GM19463 (cell line): ENCODE measurements at regions not wholly inside any gene's neighbourhood (a gene's known extent, or its start where the extent isn't known, plus 50 kb on each side); places are given as distances from the start of the nearest gene placed in this dataset.
"Not testable (repeated sequence)": the region's sequence is repeated elsewhere in the genome, so short reads cannot be mapped to it uniquely, and the experiment has no call there.

Experiments
- ATAC-seq: cut with Tn5 transposase; IDR thresholded peaks from one replicate; pipeline ENCODE4 v1.9.1; 2021; ENCODE audit warnings: mild to moderate bottlenecking, moderate library complexity; ENCODE audit not compliant: unreplicated experiment

DNA sequence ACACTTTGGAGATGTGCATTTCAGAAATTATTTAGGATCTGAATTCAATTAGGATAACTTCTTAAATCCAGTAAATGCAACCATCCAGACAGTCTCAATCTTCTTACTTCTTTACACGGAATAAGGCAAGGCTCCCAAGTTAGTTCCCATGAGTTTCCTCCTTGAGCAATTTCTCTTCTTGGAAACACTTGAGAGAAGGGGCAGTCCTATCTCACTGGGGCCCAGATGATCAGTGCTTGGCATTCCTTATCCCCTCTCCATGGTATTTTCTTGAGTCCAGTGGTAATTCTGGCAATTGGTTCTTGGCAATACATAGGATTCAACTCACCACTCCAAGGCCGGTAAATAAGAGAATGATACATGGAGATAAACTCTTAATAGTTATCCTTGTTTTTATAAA is 87.1 kb upstream of the PTHLH start:
- ATAC-seq: no peak

DNA sequence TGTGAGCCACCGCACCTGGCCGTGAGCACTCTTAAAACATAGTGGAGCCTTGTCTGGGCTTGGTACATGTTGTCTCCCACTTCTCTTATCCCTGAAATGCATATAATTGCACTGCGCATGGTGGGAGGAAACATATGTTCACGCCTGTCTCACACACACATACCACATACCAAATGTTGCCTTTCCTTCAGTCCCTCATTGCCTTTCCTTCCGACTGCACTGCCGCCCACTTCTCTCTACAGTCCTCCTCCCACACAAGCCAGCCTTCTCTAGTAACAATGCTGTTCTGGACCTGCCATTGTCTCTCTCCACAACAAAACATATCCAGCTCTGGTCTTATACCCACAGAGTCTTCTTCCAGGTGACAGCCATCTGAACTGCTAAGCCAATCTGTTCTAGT is 88.3 kb upstream of the PTHLH start:
- no peak for ATAC-seq

DNA sequence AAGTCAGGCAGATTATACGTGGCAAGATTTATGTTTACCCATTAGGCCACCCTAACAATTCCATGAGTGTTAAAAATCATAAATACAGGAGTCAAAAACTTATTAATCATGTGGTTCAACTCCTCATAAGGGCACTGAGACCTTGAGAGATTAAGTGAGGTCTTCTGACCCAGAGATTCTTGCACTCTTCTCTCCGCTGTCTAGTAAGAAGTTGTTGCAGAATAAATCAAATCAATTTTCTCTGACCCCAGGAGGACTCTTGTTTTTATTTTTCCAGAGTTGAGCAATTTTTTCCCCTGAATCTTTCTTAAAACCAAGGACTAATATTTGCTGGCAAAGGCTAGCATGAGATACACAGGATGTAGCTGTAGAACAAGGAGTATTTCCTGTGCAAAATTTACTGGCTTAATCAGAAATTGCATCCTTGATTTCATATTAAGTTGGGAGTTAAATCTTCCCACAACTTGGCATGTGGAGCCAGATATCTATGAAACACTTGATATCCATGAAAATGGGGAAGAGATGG is 90.9 kb upstream of the PTHLH start:
- no peak for ATAC-seq

DNA sequence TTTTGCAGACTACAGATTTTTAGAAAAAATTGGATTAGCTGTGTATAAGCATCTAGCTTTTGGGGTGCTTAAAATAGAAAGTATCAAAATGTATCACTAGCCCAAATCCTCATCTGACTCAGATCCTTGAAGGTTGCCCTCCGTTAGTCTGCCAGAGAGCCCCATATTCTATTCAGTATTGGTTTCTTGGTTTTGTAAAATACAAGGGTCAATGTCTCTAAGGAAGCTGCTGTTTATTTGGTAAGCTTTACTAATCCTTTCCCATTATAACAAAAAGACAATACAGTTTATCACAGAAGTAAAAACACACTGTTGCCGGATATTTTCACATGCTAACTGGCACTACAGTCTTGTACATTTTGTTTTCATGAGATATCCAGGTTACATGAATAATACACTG is 92.8 kb upstream of the PTHLH start:
- no peak for ATAC-seq

DNA sequence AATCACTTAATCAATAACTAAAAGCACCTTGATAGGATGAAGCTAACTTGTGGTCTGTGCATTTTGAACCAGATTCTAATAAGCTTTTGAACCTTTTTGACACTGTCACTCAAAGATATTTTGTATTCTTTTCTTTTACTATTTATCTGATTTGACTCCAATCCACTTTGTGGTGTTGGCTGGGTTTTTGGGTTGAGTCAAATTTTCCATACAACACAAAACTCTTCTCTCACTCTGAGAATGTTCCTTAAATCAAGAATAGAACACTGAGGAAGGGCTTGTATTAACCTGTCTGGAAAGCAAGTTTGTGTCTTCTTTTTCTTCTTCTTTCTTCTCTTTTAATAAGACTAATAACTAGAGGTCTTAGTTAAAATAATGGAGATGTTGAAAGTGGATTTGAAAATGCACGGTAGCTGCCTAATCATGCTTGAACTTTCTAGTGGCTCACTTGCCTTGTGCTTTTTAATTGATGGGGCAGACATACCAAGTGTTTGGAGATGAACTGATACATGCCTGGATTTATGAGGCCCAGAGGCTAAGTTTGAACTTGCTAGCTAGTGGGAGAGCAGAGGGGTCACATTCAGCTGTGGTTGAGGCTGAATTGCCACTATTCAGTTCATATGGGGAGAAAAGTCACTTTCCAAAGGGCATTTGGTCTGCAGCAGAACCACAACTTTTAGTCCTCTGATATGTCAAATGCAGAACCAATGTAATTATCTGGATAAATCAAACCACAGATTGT is 93.5 kb upstream of the PTHLH start:
- no peak for ATAC-seq

DNA sequence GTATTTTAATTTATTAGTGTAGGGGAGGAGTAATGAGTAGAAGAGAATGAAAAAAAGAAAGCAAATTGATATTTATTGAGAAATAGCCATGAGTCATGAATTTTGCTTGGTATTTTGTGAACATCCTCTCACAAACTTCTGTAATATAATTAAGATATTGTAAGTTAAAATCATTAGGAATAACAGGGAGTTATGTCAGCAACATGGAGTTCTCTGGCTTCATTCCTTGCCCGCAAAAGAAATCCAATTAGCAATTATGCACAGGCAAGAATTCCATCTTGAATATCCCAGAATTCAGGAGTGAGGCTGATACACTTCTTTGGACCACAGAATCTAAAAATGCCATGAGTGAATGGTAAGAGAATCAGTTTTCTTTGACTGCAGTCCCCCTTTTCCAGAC is 94.3 kb upstream of the PTHLH start:
- no peak for ATAC-seq

DNA sequence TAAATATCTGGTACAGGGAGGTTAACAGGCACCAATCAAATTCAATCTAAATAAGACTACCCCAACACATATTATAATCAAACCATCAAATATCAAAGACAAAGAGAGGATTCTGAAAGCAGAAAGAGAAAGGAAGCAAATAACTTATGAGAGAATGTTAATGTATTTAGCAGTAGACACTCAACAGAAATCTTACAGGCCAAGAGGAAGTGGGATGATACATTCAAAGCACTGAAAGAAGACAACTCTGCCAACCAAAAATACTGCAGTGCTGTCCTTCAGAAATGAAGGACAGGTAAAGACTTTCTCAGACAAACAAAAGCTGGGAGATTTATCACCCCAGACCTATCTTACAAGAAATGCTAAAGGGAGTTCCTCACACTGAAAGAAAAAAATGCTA is 95.9 kb upstream of the PTHLH start:
- ATAC-seq: no peak

DNA sequence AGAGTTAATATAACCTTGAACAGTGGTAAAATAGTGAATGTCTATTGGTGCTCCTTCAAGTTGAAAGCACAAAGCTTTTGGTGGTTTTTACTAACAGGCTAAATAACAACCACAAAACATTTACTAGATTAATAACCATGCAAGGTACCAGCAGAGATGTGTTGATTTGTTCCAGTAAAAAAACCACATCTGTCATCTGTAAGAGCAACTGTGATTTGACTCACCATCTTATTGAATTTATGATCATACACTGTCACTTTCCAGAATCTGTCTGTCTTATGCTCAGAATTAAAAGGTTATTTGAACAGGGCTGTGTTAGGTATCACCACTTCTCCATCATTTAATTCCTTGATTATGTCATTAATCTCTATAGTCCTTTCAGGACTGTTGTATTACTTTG is 107.0 kb upstream of the PTHLH start:
- no peak for ATAC-seq

DNA sequence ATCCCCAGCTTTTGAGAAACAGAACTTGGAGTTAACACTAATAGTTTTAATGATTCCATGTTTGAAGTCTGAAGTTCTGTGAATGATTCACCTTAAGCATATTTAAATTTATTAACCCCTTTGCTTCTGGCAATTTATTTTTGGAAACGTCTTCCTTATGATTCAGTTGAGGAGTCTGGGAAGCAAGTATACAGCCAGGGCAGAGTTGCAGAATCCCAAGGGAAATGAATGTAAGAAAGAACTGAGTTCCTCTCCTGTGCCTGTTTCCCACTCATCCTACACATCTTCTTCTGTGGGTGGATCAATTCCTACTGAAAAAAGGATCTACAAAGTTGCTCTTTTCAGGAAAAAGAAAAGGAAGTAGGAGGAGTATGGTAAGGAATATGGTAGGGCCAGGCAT is 108.2 kb upstream of the CCDC91 start:
- ATAC-seq: no peak

DNA sequence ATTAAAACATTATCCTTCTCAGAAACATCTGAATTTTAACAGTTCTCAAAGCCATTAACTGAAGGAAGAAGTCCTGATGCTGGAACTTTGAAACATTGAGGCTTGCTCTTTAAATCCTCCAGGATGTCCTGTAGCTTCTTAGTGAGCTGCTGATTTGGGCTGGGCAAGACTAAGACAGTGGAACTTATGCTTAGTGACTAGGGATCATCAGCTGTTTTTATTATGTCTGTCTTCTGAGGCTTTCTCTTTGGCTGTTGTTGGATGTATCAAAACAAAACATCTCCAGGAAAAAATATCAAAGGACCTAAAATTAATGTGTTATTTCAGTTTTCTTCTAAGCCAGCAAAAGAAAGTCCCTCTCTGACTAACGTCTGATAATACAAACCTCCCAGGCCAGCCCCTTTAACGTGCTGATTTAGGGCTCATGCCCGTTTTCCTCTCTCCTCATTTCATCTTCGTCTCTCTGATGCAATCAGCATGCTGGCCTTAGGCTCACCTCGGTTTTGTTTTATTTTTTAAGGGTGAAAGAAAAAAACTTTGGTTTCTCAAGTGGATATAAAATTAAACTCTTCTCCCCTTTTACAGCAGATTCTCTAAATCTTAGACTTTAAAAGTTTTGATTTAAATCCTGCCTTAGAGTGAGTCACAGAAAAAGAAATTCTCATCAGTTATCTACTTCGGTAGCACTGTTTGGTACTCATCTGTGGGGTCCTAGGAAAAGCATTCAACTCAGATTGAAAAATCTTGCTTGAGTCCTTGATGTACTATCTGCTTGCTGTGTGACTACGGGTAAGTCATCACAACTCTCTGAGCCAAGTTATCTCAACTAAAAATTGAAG is 106.2 kb upstream of the CCDC91 start:
- no peak for ATAC-seq

DNA sequence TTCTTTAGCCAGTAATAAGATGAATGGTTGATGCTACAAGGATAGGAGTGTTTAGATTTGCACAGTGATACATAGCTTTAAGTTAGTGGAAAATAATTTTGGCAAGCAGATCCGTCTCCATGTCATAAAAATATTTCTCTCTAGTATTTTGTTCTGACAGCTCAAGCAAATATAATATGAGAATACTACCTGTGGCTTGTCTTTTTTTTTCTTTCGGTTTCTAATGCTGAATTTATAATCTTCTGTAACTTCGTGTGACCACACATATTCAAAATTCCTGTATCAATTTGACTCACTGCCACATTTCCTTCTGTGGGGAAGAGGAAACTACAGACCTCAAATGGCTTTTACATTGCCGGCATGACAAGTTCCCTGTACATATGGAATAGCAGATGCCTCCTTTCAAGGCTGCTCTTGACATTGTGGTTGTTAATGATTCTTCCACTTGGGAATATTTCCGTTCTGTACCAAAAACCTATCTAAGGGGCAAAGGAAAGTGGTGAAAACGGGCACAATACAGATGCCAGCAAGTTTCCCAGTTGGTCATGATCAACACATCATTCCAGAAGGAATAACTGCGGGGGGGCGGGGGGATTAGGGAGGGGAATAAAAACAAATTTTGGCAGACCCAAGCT is 103.6 kb upstream of the CCDC91 start:
- ATAC-seq: peak; percentile 73

DNA sequence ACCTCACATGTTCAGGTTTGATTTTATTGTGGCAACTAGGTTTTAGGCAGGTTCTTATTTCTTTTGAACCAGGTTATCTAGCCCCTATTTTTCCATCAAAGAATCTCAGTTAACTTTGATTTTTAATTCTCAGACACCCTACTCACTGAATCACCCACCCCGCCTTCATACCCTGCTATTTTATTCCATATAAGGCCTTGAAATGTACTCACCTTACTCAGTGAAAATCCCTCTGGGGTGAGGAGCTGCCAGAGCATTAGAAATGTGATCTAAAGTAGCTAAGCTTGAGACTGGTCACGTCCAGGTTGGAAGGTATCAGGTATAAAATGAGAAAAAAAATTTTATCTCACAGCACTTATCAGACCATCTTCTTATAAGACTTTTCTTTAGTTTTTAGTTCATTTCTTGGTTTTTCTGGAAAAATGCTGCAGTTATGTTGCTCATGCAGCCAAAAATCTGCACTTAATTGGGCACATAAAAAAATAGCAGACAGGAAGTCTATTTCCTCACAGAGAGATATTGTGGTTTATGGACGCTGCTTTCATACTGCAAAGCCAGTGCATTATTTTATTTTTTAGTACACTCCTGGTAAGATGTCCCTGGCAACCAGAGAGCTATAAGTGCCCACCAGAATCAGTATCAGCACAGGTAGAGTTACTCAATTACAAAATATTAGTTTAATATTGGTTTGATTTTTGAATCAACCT is 101.5 kb upstream of the CCDC91 start:
- ATAC-seq: no peak

DNA sequence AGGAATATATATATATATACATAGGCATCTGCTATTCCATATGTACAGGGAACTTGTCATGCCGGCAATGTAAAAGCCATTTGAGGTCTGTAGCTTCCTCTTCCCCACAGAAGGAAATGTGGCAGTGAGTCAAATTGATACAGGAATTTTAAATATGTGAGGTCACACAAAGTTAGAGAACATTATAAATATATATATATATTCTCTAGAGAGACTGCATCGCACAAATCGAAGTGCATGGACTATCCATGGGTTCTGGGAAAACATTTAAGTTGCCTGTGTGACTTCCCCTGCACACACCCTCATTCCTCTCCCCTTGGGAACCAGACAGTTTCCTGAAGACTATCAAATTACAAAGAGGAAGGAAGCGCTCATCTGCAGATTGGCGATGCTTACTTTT is 100.9 kb upstream of the CCDC91 start:
- ATAC-seq: no peak

DNA sequence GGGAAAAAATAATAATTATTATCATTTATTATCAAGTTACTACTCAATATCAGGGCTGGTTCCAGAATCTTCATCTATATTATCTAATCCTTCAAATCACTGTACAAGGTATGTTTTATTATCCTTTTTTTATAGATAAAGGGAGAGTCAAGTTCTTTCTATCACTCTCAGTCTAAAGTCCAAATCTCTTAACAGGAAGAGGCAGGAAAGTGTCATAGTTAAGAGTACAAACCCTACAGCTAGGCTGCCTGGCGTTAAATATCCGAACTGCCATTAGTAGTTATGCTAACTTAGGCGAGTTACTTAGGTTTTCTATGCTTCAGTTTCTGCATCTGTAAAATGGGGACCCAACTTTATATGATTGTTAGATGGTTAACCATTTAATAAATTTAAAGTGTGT is 99.4 kb upstream of the CCDC91 start:
- ATAC-seq: no peak

DNA sequence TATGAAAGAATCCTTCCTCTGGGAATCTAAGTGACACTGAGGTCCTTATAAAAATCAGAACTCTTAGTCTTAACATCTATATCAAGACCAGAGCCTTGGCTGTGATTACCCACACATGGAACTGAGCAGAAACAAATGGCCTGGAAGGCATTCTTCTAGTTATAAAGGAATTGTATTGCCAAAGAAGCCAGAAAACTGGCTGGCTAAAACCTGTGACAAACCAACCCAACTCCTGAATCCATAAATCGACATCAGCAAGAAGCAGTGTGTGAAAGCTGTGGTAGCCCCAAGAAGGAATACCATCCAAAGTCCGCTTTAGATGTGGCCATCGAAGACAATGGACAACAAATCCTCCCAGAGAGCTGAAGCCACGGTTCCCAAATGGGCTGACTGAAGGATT is 97.9 kb upstream of the CCDC91 start:
- no peak for ATAC-seq

DNA sequence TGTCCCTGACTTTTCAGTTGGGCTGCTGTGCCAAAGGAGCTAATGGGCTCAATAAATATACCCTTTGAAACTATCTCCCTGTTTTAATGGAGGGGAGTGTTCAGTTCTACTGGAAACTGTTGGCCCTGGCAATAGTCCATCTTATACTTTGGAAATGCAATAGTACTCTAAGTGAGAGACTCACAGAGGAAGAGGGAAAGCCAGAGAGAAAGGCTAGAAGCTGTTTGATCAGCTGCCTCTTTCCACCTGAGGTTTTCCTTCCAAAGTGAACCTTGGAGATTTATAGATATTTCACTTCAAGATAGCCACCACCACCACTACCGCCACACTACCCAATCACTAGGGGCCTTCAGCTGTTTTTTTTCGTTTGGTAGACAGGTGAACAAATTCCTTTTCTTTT is 93.6 kb upstream of the CCDC91 start:
- no peak for ATAC-seq

DNA sequence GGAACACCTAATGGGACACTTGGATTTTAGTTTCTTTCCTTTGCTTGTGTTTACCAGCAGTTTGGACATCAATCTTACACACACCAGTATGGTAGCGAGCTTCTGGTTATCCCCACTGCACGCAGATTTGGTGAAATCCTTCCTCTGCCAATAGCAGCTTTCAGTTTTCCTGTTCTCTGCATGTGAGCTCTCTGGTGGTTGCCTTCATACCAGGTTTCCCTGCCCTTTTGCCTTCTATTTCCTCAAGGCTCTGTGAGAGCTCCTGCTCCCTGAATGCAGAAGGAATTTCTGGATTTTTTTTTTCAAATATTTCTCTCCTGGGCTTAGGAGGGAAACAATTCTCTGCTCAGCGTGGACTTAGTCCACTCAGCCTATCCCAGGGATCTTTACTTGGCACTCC is 93.0 kb upstream of the CCDC91 start:
- no peak for ATAC-seq

DNA sequence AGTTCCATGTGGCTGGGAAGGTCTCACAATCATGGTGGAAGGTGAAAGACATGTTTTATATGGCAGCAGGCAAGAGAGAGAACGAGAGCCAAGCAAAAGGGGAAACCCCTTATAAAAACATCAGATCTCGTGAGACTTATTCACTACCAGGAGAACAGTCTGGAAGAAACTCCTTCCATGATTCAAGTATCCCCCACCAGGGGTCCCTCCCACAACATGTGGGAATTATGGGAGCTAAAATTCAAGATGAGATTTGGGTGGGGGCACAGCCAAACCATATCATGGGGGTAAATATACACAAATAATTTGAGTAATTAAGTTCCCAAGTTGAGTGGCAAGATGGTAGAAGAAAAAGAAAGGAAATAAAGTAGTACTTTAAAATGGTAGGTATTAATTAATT is 91.0 kb upstream of the CCDC91 start:
- not testable (repeated sequence) for ATAC-seq

DNA sequence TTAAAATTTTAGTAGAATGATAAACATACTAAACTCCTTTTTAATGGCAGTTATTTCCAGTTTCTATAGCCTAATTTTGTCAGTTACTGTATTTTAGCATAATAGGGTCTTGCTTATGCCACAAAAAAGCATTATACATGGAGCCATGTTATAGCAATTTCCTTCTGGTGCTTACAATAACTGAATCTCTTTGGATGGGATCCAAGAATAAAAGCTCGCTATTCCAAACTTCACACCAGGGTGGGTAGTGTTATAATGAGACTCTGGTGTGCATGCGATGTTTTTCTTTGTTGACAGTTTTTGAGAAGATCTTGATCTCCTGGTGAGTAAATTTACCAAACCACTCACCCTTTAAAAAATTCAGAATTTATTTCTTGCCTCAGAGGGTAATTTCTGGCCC is 90.4 kb upstream of the CCDC91 start:
- no peak for ATAC-seq

DNA sequence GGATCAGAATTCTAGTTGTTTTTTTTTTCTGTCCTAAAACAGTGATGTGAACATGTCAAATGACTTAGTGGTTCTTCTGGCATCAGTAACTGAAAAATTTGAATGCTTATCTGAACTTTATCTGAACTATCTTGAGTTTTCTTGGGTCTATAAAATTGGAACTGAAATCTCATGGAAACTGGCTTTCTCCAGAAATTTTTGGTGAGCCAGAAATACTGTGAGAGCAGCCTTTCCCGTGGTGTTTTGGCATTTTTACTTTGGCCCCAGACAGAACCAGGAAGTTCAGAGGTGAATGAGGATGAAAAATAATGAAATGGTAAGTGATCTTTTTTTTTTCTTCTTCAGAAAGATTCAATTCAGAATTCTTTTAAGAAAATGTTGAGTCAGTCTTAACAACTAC is 89.5 kb upstream of the CCDC91 start:
- no peak for ATAC-seq

DNA sequence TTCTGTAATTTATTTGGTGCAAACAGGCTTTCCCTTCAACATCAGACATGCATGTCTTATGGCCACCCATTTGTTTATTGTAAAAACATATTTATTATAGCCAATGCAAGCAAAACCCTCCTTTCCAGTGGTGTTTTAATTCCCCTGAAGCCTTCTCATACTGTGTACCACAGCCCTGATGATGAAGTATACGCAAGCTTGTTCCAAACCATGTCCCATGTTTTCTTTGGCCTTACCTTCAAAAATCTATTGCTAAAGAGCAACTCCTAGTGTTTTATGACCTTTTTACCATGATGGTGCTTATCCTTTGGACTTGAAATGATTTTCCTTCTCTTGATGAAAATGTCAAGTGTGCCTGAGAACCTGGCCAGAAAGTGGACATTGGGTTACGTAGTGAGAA is 85.9 kb upstream of the CCDC91 start:
- no peak for ATAC-seq
